Panc1 (cell line): ENCODE measurements at regions not wholly inside any gene's neighbourhood (a gene's known extent, or its start where the extent isn't known, plus 50 kb on each side); places are given as distances from the start of the nearest gene placed in this dataset.

ENCODE experiments used
- ATAC-seq: fragments of 200-7000 bp; cut with Tn5 transposase; 2 replicates; pipeline ENCODE4 v1.9.1; 2020; ENCODE audit warnings: mild to moderate bottlenecking, moderate library complexity
- BruUV-seq: library from RNA; stranded (reverse); fragments of 400-500 nt; replicated peaks from 2 replicates; lab custom pipeline; 2021; lab: Mats Ljungman, UMichigan
- CTCF ChIA-PET: fragments of 300-600 bp; sonication (Branson Sonifier 250); formaldehyde crosslinking; loops from one replicate; lab custom pipeline; 2022; ENCODE audit warnings: antibody characterized with exemption; lab: Charles Lee
- POLR2A ChIA-PET: fragments of 300-600 bp; sonication (Branson Sonifier 250); formaldehyde crosslinking; loops from one replicate; lab custom pipeline; 2022; ENCODE audit warnings: antibody characterized with exemption; lab: Charles Lee
- DNase-seq: peaks from one replicate; pipeline ENCODE4 v3.0.0-alpha.2; 2010; ENCODE audit warnings: low read depth, low spot score
- H3K27ac ChIP-seq: 2 replicates; pipeline ENCODE4 v1.5.1; 2011; ENCODE audit warnings: mild to moderate bottlenecking, low read length, inconsistent platforms
- H3K27me3 ChIP-seq: fragments of 200-500 bp; sonication (Bioruptor generic); 2 replicates; pipeline ENCODE4 v1.6.0; 2014; ENCODE audit warnings: low read length, inconsistent platforms; ENCODE audit not compliant: control insufficient read depth, insufficient read depth
- H3K36me3 ChIP-seq: fragments of 200-500 bp; sonication (Bioruptor generic); 2 replicates; pipeline ENCODE4 v1.5.1; 2014; ENCODE audit warnings: inconsistent platforms, mild to moderate bottlenecking, low read length, moderate library complexity; ENCODE audit not compliant: control insufficient read depth, insufficient read depth
- H3K4me1 ChIP-seq: 2 replicates; pipeline ENCODE4 v1.5.1; 2011; ENCODE audit warnings: inconsistent platforms, mild to moderate bottlenecking, low read length, moderate library complexity; ENCODE audit not compliant: control insufficient read depth, insufficient read depth
- H3K4me3 ChIP-seq, 2 experiments: 2 replicates each; pipeline ENCODE4 v1.5.1; 2011 to 2012; ENCODE audit warnings: low read depth in 2 of 2, low read length in 2 of 2, mild to moderate bottlenecking in 2 of 2, inconsistent platforms in 1 of 2, moderate library complexity in 1 of 2
- H3K9me3 ChIP-seq: fragments of 200-500 bp; sonication (Bioruptor generic); 2 replicates; pipeline ENCODE4 v1.5.1; 2014; ENCODE audit warnings: low read depth, mild to moderate bottlenecking, inconsistent platforms, low read length, moderate library complexity; ENCODE audit not compliant: control insufficient read depth, insufficient read depth
- CTCF ChIP-seq: fragments of 450-650 bp; IDR thresholded peaks from 2 replicates; pipeline ENCODE4 v1.5.1; 2017; ENCODE audit warnings: mild to moderate bottlenecking
- POLR2AphosphoS5 ChIP-seq: IDR thresholded peaks from 2 replicates; pipeline ENCODE4 v1.6.1; 2012; ENCODE audit warnings: mild to moderate bottlenecking, low read depth, low read length, moderate library complexity
- REST ChIP-seq, 2 experiments: IDR thresholded peaks; 2 replicates each; pipeline ENCODE4 v1.6.1; 2011 to 2012; ENCODE audit warnings: low read depth in 2 of 2, control low read depth in 1 of 2, low read length in 1 of 2, mild to moderate bottlenecking in 1 of 2, moderate library complexity in 1 of 2; ENCODE audit not compliant: insufficient read depth in 1 of 2
- SIN3A ChIP-seq: IDR thresholded peaks from 2 replicates; pipeline ENCODE4 v1.6.1; 2012; ENCODE audit warnings: low read depth, mild to moderate bottlenecking, low read length, moderate library complexity, borderline replicate concordance; ENCODE audit not compliant: insufficient read depth
- TCF7L2 ChIP-seq: IDR thresholded peaks from 2 replicates; pipeline ENCODE4 v1.6.1; 2011; ENCODE audit warnings: mild to moderate bottlenecking, low read depth, low read length, inconsistent platforms
- in situ Hi-C: cut with HindIII; loops from 2 replicates; pipeline ENCODE4 v1.10.0; 2016; ENCODE audit warnings: low sequenced_read_pairs, low pct_unique_long_range_greater_than_20kb
- intact Hi-C: fragments of 100-400 bp; cut with micrococcal nuclease; formaldehyde crosslinking; loops from one replicate; pipeline ENCODE4 v1.10.0; 2022; ENCODE audit not compliant: unreplicated experiment

- TF ChIP-seq REST (IDR thresholded peaks at IDR 0.05; ENCODE audit: insufficient read depth in 1 of 2, low read depth in 2 of 2, low read length in 1 of 2) (no peak), SIN3A (no peak), CTCF (no peak), TCF7L2 (no peak), POLR2AphosphoS5 (no peak)
- in situ Hi-C loops, result no loop called here
- ATAC-seq (no peak), DNase-seq (no peak)
- H3K27me3 ChIP-seq, result no peaks in the 10 kb centered on the region
- no TSS peak for BruUV-seq
- CTCF ChIA-PET, result no interaction called here
- H3K9me3 ChIP-seq, result no peaks in the 10 kb centered on the region
- intact Hi-C loops, result no loop called here
- no peak overlapping the region for H3K4me3 ChIP-seq
- POLR2A ChIA-PET, result no interaction called here
- no peaks in the 10 kb centered on the region for H3K36me3 ChIP-seq
- H3K4me1 ChIP-seq, result no peaks in the 10 kb centered on the region
- no peak overlapping the region for H3K27ac ChIP-seq
Observed at GRCh38 chrX:79645749-79646148, 278.6 kb upstream of the ITM2A start.

- no peak overlapping the region for H3K27ac ChIP-seq
- no peak overlapping the region for H3K4me3 ChIP-seq
- intact Hi-C loops (no loop called here), in situ Hi-C loops (no loop called here)
- no peaks in the 10 kb centered on the region for H3K9me3 ChIP-seq
- ChIA-PET CTCF (no interaction called here), POLR2A (no interaction called here)
- DNase-seq (no peak), ATAC-seq (no peak)
- BruUV-seq, result no TSS peak
- H3K4me1 ChIP-seq, result no peaks in the 10 kb centered on the region
- H3K36me3 ChIP-seq, result no peaks in the 10 kb centered on the region
- TF ChIP-seq CTCF (no peak), POLR2AphosphoS5 (no peak)
- H3K27me3 ChIP-seq, result no peaks in the 10 kb centered on the region
Observed at GRCh38 chrX:79631526-79631925, 264.4 kb upstream of the ITM2A start.
